Medulla oblongata (tissue), 1 donor: ENCODE measurements at regions not wholly inside any gene's neighbourhood (a gene's known extent, or its start where the extent isn't known, plus 50 kb on each side); places are given as distances from the start of the nearest gene placed in this dataset.

Experiments used
- DNase-seq: peaks from one replicate; pipeline ENCODE4 v3.0.0-alpha.2; 2015; ENCODE audit errors: extremely low spot score

GRCh38 chr4:97507587-97508245, 635.6 kb downstream of the STPG2 start:
- DNase-seq = no peak
